RWPE2 (cell line): ENCODE measurements at regions not wholly inside any gene's neighbourhood (a gene's known extent, or its start where the extent isn't known, plus 50 kb on each side); places are given as distances from the start of the nearest gene placed in this dataset.
"Not testable (repeated sequence)": the region's sequence is repeated elsewhere in the genome, so short reads cannot be mapped to it uniquely, and the experiment has no call there.

Experiments
- ATAC-seq: fragments of 200-7000 bp; cut with Tn5 transposase; 3 replicates; pipeline ENCODE4 v1.9.1; 2021; ENCODE audit warnings: low read depth
- DNase-seq: peaks from one replicate; pipeline ENCODE4 v3.0.0-alpha.2; 2020; ENCODE audit warnings: low spot score
- H3K27ac ChIP-seq: fragments of 450-650 bp; 2 replicates; pipeline ENCODE4 v1.5.1; 2017; ENCODE audit warnings: mild to moderate bottlenecking; ENCODE audit not compliant: poor library complexity, severe bottlenecking
- H3K27me3 ChIP-seq: fragments of 250-450 bp; sonication (Bioruptor Pico); 2 replicates; pipeline ENCODE4 v1.5.1; 2021; ENCODE audit warnings: mild to moderate bottlenecking, moderate library complexity; ENCODE audit not compliant: insufficient read depth, poor library complexity, severe bottlenecking
- H3K36me3 ChIP-seq: fragments of 250-450 bp; sonication (Bioruptor Pico); 2 replicates; pipeline ENCODE4 v1.5.1; 2020; ENCODE audit warnings: low read depth, mild to moderate bottlenecking, moderate library complexity
- H3K4me1 ChIP-seq: fragments of 250-450 bp; sonication (Bioruptor Pico); 2 replicates; pipeline ENCODE4 v1.5.1; 2021; ENCODE audit warnings: mild to moderate bottlenecking, moderate library complexity; ENCODE audit not compliant: insufficient read depth, poor library complexity, severe bottlenecking
- H3K4me3 ChIP-seq: fragments of 250-450 bp; sonication (Bioruptor Pico); 2 replicates; pipeline ENCODE4 v1.5.1; 2021; ENCODE audit warnings: mild to moderate bottlenecking, moderate library complexity; ENCODE audit not compliant: severe bottlenecking
- H3K9me3 ChIP-seq: fragments of 250-450 bp; sonication (Bioruptor Pico); 2 replicates; pipeline ENCODE4 v1.5.1; 2021; ENCODE audit warnings: mild to moderate bottlenecking, moderate library complexity; ENCODE audit not compliant: severe bottlenecking
- TF ChIP-seq, protein P1 (sequence below): fragments of 450-650 bp; IDR thresholded peaks from one replicate; pipeline ENCODE4 v1.5.1; 2017; ENCODE audit warnings: mild to moderate bottlenecking, moderate library complexity; ENCODE audit not compliant: poor library complexity, severe bottlenecking

- Histone ChIP-seq H3K27ac (no peak overlapping the region), H3K4me1 (no peaks in the 10 kb centered on the region), H3K4me3 (no peak overlapping the region), H3K36me3 (no peaks in the 10 kb centered on the region), H3K27me3 (no peaks in the 10 kb centered on the region), H3K9me3 (no peaks in the 10 kb centered on the region)
- no peak for ATAC-seq
- TF ChIP-seq, protein P1, sequence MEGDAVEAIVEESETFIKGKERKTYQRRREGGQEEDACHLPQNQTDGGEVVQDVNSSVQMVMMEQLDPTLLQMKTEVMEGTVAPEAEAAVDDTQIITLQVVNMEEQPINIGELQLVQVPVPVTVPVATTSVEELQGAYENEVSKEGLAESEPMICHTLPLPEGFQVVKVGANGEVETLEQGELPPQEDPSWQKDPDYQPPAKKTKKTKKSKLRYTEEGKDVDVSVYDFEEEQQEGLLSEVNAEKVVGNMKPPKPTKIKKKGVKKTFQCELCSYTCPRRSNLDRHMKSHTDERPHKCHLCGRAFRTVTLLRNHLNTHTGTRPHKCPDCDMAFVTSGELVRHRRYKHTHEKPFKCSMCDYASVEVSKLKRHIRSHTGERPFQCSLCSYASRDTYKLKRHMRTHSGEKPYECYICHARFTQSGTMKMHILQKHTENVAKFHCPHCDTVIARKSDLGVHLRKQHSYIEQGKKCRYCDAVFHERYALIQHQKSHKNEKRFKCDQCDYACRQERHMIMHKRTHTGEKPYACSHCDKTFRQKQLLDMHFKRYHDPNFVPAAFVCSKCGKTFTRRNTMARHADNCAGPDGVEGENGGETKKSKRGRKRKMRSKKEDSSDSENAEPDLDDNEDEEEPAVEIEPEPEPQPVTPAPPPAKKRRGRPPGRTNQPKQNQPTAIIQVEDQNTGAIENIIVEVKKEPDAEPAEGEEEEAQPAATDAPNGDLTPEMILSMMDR: no peak
- no peak for DNase-seq
Measured at GRCh38 chr9:78405461-78405860, 108.5 kb downstream of the PSAT1 start.

GRCh38 chr9:78406146-78406545, 109.2 kb downstream of the PSAT1 start:
- H3K4me3 ChIP-seq: no peak overlapping the region
- ATAC-seq (no peak), DNase-seq (no peak)
- no peaks in the 10 kb centered on the region for H3K27me3 ChIP-seq
- TF ChIP-seq, protein P1: no peak
- H3K36me3 ChIP-seq: no peaks in the 10 kb centered on the region
- H3K27ac ChIP-seq: no peak overlapping the region
- H3K9me3 ChIP-seq: no peaks in the 10 kb centered on the region
- no peaks in the 10 kb centered on the region for H3K4me1 ChIP-seq

- ATAC-seq: no peak
- H3K27ac ChIP-seq: no peak overlapping the region
- no peaks in the 10 kb centered on the region for H3K27me3 ChIP-seq
- DNase-seq: no peak
- TF ChIP-seq, protein P1: no peak
- no peaks in the 10 kb centered on the region for H3K4me1 ChIP-seq
- H3K4me3 ChIP-seq: no peak overlapping the region
- no peaks in the 10 kb centered on the region for H3K36me3 ChIP-seq
- H3K9me3 ChIP-seq: no peaks in the 10 kb centered on the region
Measured at GRCh38 chr9:78406933-78407332, 110.0 kb downstream of the PSAT1 start.

- ATAC-seq (no peak), DNase-seq (no peak)
- no peaks in the 10 kb centered on the region for H3K4me1 ChIP-seq
- TF ChIP-seq, protein P1: no peak
- no peaks in the 10 kb centered on the region for H3K9me3 ChIP-seq
- H3K36me3 ChIP-seq: no peaks in the 10 kb centered on the region
- no peaks in the 10 kb centered on the region for H3K27me3 ChIP-seq
- H3K27ac ChIP-seq: no peak overlapping the region
- no peak overlapping the region for H3K4me3 ChIP-seq
Measured at GRCh38 chr9:78407636-78408312, 110.8 kb downstream of the PSAT1 start.

GRCh38 chr9:78408388-78408787, 111.5 kb downstream of the PSAT1 start:
- Histone ChIP-seq H3K9me3 (no peaks in the 10 kb centered on the region), H3K27ac (no peak overlapping the region), H3K36me3 (no peaks in the 10 kb centered on the region), H3K4me1 (no peaks in the 10 kb centered on the region), H3K4me3 (no peak overlapping the region), H3K27me3 (no peaks in the 10 kb centered on the region)
- no peak for DNase-seq
- TF ChIP-seq, protein P1: no peak
- no peak for ATAC-seq

GRCh38 chr9:78409928-78410510, 113.1 kb downstream of the PSAT1 start:
- not testable (repeated sequence) for H3K36me3 ChIP-seq, H3K27me3 ChIP-seq, H3K4me3 ChIP-seq, ATAC-seq, H3K27ac ChIP-seq, DNase-seq, H3K9me3 ChIP-seq, H3K4me1 ChIP-seq
